Neural crest cell (in vitro differentiated cells): ENCODE measurements at regions not wholly inside any gene's neighbourhood (a gene's known extent, or its start where the extent isn't known, plus 50 kb on each side); places are given as distances from the start of the nearest gene placed in this dataset.

ENCODE experiments used
- DNase-seq: peaks from one replicate; pipeline ENCODE4 v3.0.0; 2021; ENCODE audit warnings: low read depth, mixed read lengths, low spot score
- H3K27ac Mint-ChIP-seq: one replicate; pipeline ENCODE4 v1.8.0; 2021; ENCODE audit warnings: mild to moderate bottlenecking, mixed read lengths; ENCODE audit not compliant: unreplicated experiment
- H3K27me3 Mint-ChIP-seq: 2 replicates; pipeline ENCODE4 v1.8.0; 2021; ENCODE audit warnings: low read depth, mild to moderate bottlenecking, mixed read lengths
- H3K36me3 Mint-ChIP-seq: 2 replicates; pipeline ENCODE4 v1.8.0; 2021; ENCODE audit warnings: low read depth, mild to moderate bottlenecking, mixed read lengths
- H3K4me1 Mint-ChIP-seq: 2 replicates; pipeline ENCODE4 v1.8.0; 2021; ENCODE audit warnings: mixed read lengths
- H3K4me3 Mint-ChIP-seq: one replicate; pipeline ENCODE4 v1.8.0; 2021; ENCODE audit warnings: mild to moderate bottlenecking, mixed read lengths
- H3K9me3 Mint-ChIP-seq: 2 replicates; pipeline ENCODE4 v1.8.0; 2021; ENCODE audit warnings: mixed read lengths
- CTCF ChIP-seq: fragments of 200-600 bp; sonication (generic); conservative IDR thresholded peaks from 2 replicates; pipeline ENCODE4 v1.5.0; 2021; ENCODE audit warnings: antibody characterized with exemption, mild to moderate bottlenecking

GRCh38 chr7:26580064-26580591 is 284.3 kb downstream of the SKAP2 start:
- no peak for TF ChIP-seq CTCF
- H3K27ac Mint-ChIP-seq: no peak overlapping the region
- no peak for DNase-seq
- H3K36me3 Mint-ChIP-seq: no peaks in the 10 kb centered on the region
- H3K4me1 Mint-ChIP-seq: no peaks in the 10 kb centered on the region
- no peaks in the 10 kb centered on the region for H3K27me3 Mint-ChIP-seq
- no peaks in the 10 kb centered on the region for H3K9me3 Mint-ChIP-seq
- no peak overlapping the region for H3K4me3 Mint-ChIP-seq

DNA sequence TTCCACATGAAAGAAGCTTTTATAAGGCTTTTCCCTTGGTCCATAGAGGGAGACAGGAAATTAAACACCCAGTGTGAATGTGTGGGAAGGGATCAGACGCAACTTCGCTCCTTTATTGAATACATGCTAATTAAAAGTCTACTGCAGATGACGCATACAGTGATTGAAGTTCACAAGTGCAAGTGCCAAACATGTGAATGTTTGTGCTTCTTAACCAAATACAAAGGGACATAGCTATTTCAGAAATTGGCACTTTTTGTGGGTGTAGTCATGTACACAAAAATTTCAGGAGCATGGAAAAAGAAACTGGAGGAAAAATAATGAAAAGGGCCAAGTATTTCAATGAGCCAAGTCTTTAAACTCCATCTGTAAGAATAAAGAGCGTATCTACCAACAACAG is 283.7 kb downstream of the SKAP2 start:
- no peaks in the 10 kb centered on the region for H3K4me1 Mint-ChIP-seq
- H3K36me3 Mint-ChIP-seq: no peaks in the 10 kb centered on the region
- H3K4me3 Mint-ChIP-seq: no peak overlapping the region
- no peak overlapping the region for H3K27ac Mint-ChIP-seq
- TF ChIP-seq CTCF: no peak
- no peak for DNase-seq
- no peaks in the 10 kb centered on the region for H3K27me3 Mint-ChIP-seq
- H3K9me3 Mint-ChIP-seq: no peaks in the 10 kb centered on the region

GRCh38 chr7:26583094-26583648 is 281.2 kb downstream of the SKAP2 start:
- no peak for DNase-seq
- no peak for TF ChIP-seq CTCF
- Mint-ChIP-seq H3K4me3 (no peak overlapping the region), H3K27me3 (peaks cover 4% of the 10 kb centered on the region), H3K27ac (peak overlapping the region; percentile 77), H3K9me3 (no peaks in the 10 kb centered on the region), H3K36me3 (no peaks in the 10 kb centered on the region), H3K4me1 (no peaks in the 10 kb centered on the region)

DNA sequence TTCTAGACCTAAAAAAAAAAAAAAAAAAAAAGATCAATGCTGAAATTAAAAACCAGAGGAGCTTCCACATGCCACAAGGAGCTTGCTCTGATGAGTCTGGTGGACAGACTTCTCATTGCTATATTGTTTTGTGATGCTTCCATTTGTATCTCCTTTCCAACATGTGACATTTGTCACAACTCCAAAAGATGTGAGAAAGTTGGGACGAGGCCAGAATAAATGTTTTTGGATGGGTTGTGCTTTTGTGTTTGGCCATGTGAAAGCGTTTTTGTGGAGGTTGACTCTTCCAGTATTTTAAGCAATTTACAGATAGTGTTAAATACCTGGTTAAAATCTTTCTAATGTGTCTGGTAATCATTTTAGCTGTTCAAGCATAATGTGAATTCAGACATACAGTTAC is 280.1 kb downstream of the SKAP2 start:
- no peak for DNase-seq
- no peaks in the 10 kb centered on the region for H3K9me3 Mint-ChIP-seq
- peaks cover 8% of the 10 kb centered on the region for H3K27me3 Mint-ChIP-seq
- H3K4me1 Mint-ChIP-seq: no peaks in the 10 kb centered on the region
- H3K4me3 Mint-ChIP-seq: no peak overlapping the region
- TF ChIP-seq CTCF: no peak
- no peak overlapping the region for H3K27ac Mint-ChIP-seq
- H3K36me3 Mint-ChIP-seq: no peaks in the 10 kb centered on the region

GRCh38 chr7:26584987-26585665 is 279.3 kb downstream of the SKAP2 start:
- DNase-seq: no peak
- no peak overlapping the region for H3K27ac Mint-ChIP-seq
- H3K9me3 Mint-ChIP-seq: no peaks in the 10 kb centered on the region
- H3K4me3 Mint-ChIP-seq: no peak overlapping the region
- H3K36me3 Mint-ChIP-seq: no peaks in the 10 kb centered on the region
- TF ChIP-seq CTCF: no peak
- H3K27me3 Mint-ChIP-seq: peaks cover 11% of the 10 kb centered on the region
- no peaks in the 10 kb centered on the region for H3K4me1 Mint-ChIP-seq
